DMS 273 (cell line): ENCODE measurements at regions not wholly inside any gene's neighbourhood (a gene's known extent, or its start where the extent isn't known, plus 50 kb on each side); places are given as distances from the start of the nearest gene placed in this dataset.
"Not testable (repeated sequence)": the region's sequence is repeated elsewhere in the genome, so short reads cannot be mapped to it uniquely, and the experiment has no call there.

Experiments
- DNase-seq: peaks from one replicate; lab custom pipeline; 2025; ENCODE audit not compliant: unreplicated experiment; lab: John Stamatoyannopoulos, UW

DNA sequence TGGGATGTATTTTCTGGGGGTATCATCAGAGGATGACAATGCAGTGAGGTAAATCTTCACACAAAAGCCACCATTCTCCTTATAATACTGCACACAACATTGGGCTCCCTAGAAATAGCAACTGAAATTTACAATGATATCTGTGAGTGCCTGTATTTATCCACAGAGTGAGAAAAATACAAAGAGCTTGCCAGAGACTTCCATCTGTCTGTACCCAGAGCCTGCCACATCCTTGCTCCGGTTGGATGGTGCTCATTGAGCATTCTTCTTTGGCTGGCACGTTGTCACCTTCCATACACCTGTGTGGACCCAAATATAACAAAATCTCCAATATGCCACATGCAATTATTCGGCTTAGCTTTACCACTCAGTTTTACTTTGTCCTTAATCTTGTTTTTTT lies 189.5 kb upstream of the UFM1 start:
- DNase-seq, result no peak

DNA sequence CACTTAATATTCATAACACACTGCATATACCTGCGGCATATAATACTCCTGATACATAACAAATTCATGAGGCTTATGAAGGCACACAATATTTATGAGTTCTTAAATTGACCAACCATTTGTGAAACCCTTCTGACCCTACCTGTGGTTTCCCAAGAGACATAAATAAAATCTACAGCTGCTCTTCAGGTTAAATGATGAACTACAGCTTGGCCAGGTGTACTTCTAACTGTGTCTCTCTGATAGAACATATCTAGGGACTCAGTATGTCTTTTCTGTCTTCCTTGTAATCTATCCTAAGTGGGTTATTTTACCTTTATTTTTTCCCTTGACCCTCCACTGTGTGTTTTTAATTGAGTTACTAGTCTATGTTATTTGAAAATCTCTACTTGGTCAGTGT lies 189.9 kb upstream of the UFM1 start:
- DNase-seq, result no peak

DNA sequence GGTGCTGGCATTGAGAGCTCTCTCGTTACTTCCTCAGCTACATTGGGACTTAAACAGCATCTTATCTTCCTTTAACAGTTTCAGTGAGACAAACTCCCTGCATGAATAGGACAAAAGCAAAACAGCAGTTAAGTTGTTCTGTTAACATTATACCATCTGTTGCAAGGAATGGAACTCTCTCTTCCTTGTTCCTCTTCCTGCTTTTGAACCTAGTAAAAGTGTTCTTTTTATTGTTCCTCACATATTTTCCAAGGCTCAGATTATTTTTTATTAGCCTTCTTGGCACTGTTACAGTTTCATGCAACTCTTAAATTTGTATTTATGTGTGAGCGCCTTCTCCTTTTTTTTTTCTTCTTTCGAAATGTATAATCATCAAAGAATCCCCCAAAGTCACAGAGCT lies 202.6 kb upstream of the UFM1 start:
- no peak for DNase-seq

- DNase-seq, result no peak
These were observed 207.9 kb upstream of the UFM1 start for GRCh38 chr13:38141792-38142191.

GRCh38 chr13:38135592-38135991 lies 214.1 kb upstream of the UFM1 start:
- DNase-seq, result no peak

- no peak for DNase-seq
These were observed 228.4 kb upstream of the UFM1 start for GRCh38 chr13:38121267-38121666.

DNA sequence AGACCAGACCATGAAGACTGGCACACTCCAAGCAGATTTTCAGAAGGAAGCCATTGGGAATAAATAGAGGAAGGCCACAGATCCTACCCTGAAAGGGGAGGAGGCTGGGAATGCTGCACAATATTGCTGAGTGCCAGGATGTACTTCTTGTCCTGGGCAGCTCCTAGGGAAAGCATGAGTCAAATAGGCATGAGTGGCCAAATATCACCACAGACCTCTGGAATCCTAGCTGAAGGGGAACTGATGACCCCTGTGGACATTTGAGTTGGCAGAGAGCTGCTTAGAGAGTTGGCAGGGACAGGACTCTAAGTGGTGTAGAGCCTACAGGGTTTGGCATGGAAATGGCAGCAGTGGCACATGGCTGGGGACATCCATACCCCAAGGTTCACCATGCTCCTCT lies 234.3 kb upstream of the TRPC4 start:
- no peak for DNase-seq

DNA sequence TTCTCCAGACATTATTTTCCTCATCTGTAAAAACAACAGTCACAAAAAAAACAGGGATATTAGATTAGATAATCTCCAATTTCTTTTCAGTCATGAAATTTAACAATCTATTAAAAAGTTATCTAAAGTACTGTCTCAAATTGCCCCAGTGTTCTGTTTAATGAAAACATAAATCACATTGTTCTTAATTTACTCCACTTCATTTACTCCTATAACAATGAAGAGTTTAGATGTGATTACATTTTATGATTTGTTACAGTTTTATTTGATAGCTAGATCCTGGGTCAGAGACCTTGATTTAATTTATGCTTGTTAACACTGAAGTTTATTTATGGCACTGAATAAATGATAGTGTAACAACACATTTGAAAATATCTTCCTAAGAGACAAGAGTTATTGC lies 230.2 kb upstream of the TRPC4 start:
- DNase-seq, result no peak

- no peak for DNase-seq
These were observed 223.9 kb upstream of the TRPC4 start for GRCh38 chr13:38093425-38093824.

GRCh38 chr13:38090913-38091312 lies 221.3 kb upstream of the TRPC4 start:
- peak; percentile 6 for DNase-seq

DNA sequence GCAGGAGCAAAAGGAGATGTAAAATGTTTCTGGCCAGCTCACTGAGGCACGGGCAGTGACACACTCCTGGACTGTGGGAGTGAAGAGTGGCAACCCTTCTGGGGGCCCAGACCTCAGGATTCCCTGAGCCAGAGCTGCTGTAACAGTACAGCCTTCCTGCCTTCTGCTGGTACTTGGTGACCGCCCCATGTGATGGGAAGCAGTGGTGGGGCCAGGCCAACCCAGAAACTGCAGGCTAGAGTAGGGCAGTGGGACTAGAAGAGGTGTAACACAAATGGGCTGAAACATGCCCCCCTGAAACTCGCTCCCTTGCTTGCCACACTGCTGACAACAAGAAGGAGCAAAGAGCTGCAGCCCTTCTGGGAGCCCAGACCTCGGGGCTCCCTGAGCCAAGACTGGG lies 217.1 kb upstream of the TRPC4 start:
- DNase-seq, result no peak

DNA sequence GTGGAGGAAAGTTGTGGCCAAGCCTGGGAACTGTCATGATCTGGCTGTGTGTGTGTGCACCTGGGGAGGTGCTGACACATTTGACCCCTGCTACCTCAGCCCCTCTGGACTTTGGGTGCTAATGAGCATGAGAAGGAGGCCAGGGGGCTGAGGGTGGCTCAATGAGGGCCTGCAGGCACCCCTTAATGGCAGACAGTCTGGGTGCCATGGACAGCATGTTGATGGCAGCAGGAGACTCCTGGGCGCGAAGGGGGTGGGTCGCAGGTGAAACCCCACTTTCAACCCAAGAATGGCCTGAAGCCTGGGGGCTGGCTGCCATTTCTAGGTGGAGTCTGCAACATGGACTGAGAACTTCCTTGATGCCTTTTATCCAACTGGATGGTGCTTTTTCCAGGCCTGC lies 216.4 kb upstream of the TRPC4 start:
- DNase-seq, result no peak

DNA sequence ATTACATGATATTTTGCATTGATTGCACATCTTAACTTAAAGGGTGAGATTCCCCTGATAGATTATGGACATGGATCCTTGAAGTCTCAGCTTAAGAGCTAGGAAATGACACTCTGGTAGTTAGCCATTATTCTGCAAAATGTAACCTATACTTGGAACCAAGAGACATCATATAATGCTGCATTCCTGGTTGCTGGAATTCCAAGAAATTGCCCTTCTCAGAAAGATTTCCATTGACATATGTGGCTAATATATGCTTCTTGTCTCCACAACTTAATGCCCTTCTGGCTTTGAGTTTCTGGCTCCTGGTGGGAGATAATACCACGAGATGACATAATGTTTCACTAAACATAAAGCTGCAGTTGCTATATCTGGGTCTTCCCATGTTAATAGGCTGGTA lies 204.4 kb upstream of the TRPC4 start:
- no peak for DNase-seq

DNA sequence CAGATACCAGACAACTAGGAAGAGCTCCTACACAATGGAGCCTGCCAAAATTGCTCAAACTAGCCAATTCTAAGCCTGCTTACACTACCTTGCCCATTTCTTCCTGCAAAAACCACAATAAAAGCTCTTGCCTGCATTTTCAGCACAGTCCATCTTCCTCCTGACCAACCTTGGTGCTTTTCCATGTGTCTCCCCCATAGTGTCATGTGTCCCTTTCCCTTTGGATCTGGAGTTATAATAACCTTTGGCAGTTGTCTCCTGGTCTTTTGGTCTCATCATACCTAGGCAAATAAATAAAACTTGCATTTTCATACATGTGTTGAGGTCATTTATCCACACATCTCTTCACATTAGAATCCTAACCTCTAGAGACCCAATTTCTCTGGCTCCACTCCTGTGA lies 203.1 kb upstream of the TRPC4 start:
- no peak for DNase-seq

DNA sequence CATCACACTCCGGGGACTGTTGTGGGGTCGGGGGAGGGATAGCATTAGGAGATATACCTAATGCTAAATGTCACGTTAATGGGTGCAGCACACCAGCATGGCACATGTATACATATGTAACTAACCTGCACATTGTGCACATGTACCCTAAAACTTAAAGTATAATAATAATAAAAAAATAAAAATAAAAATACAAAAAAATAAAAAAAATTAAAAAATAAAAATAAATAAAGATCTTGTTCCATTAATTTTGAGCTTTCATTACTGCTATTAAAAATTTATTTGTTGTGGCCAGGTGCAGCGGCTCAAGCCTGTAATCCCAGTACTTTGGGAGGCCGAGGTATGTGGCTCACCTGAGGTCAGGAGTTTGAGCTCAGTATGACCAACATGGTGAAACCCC lies 201.8 kb upstream of the TRPC4 start:
- not testable (repeated sequence) for DNase-seq

GRCh38 chr13:38053896-38054295 lies 184.3 kb upstream of the TRPC4 start:
- no peak for DNase-seq

GRCh38 chr13:38046049-38046376 lies 176.4 kb upstream of the TRPC4 start:
- no peak for DNase-seq

- DNase-seq, result peak; percentile 36
These were observed 175.9 kb upstream of the TRPC4 start for GRCh38 chr13:38045278-38046048.

DNA sequence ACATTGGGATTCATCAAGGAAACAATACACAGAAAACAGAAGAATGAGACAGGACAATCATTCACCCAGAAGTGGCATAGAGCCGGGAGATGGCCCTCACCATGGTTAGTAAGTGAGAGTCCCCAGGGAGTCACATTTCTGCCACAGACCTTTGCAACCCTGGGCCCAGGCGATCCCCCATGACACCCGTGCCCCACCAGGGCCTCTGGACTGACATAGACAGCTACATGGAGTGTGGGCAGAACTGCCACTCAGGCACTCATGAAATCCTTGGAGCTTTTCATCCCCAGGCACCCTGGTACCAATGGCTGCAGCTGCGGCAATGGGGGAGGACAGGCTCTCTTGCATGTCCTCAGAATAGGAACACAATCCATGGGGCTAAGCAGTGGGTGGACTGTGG lies 174.5 kb upstream of the TRPC4 start:
- no peak for DNase-seq

GRCh38 chr13:38042771-38043170 lies 173.2 kb upstream of the TRPC4 start:
- no peak for DNase-seq

DNA sequence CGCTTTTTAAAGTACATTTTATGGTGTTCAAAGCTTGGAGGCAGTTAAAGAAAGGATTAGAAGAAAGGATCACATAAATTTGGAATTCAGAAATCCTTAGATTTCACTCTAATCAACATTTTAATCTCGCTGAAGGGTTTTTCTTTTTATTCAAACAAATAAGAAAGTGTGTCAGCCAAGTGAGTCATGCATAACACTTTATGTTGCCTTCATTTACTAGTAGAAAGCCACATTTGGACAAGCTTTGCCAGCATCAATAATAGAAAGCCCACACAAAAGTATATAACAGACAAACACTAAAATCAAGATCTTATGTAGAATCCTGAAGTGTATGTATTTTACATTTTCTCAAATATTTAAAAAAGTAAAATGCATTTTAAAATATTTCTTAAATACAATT lies 154.9 kb upstream of the TRPC4 start:
- DNase-seq, result no peak

DNA sequence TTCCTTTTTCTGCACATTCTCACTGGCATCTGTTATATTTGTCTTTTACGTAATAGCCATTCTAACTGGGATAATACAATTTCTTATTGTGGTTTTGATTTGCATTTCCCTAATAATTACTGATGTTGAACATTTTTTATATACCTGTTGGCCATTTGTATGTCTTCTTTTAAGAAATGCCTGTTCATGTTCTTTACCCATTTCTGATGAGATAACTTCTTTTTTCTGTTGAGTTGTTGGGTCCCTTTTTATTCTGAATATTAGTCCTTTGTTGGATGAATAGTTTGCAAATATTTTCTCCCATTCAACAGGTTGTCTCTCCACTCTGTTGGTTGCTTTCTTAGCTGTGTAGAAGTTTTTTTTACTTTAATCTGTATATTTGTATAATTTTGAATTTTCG lies 147.7 kb upstream of the TRPC4 start:
- DNase-seq, result no peak

DNA sequence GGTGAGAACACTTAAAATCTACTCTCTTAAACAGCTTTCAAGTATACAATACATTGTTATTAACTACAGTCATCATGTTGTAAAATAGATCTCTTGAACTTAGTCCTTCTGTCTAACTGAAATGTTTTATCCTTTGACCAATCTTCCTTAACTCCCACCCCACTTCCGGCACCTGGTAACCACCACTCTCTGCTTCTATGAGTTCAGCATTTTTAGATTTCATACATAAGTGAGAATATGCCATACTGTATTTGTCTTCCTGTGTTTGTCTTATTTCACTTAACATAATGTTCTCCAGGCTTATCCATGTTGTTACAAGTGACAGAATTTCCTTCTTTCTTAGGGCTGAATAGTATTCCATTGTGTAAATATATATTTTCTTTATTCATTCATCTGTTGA lies 144.1 kb upstream of the TRPC4 start:
- DNase-seq, result no peak

- no peak for DNase-seq
These were observed 142.5 kb upstream of the TRPC4 start for GRCh38 chr13:38012096-38012495.
